DOHH2 (cell line): ENCODE measurements at regions not wholly inside any gene's neighbourhood (a gene's known extent, or its start where the extent isn't known, plus 50 kb on each side); places are given as distances from the start of the nearest gene placed in this dataset.

Experiments used
- H3F3A ChIP-seq: fragments of 200-600 bp; sonication (generic), shearing (Covaris generic); 2 replicates; pipeline ENCODE4 v1.6.0; 2016; ENCODE audit warnings: antibody characterized with exemption, mild to moderate bottlenecking; ENCODE audit not compliant: control insufficient read depth, insufficient read depth
- H3K27ac ChIP-seq: fragments of 200-600 bp; sonication (generic); 2 replicates; pipeline ENCODE4 v1.5.1; 2014; ENCODE audit warnings: low read depth, mild to moderate bottlenecking, low read length, moderate library complexity
- H3K27me3 ChIP-seq: fragments of 200-600 bp; sonication (generic); 2 replicates; pipeline ENCODE4 v1.6.1; 2014; ENCODE audit warnings: mild to moderate bottlenecking, low read length, mixed read lengths; ENCODE audit not compliant: control insufficient read depth
- H3K36me3 ChIP-seq: fragments of 200-600 bp; sonication (generic); 2 replicates; pipeline ENCODE4 v1.6.1; 2014; ENCODE audit warnings: mild to moderate bottlenecking, low read length, moderate library complexity, mixed read lengths; ENCODE audit not compliant: control insufficient read depth
- H3K4me1 ChIP-seq: fragments of 200-600 bp; sonication (generic); 2 replicates; pipeline ENCODE4 v1.6.1; 2014; ENCODE audit warnings: mild to moderate bottlenecking, low read length, mixed read lengths; ENCODE audit not compliant: control insufficient read depth
- H3K4me2 ChIP-seq: fragments of 200-600 bp; sonication (generic); 2 replicates; pipeline ENCODE4 v1.6.0; 2014; ENCODE audit warnings: mild to moderate bottlenecking, low read length, moderate library complexity
- H3K4me3 ChIP-seq: fragments of 200-600 bp; sonication (generic); 2 replicates; pipeline ENCODE4 v1.5.1; 2014; ENCODE audit warnings: mild to moderate bottlenecking, low read length, mixed read lengths
- H3K79me2 ChIP-seq: fragments of 200-600 bp; sonication (generic); 2 replicates; pipeline ENCODE4 v1.6.1; 2014; ENCODE audit warnings: mild to moderate bottlenecking, low read length, mixed read lengths; ENCODE audit not compliant: control insufficient read depth
- H3K9me2 ChIP-seq: fragments of 200-600 bp; sonication (generic); replicated peaks from 2 replicates; pipeline ENCODE4 v1.6.1; 2014; ENCODE audit warnings: mild to moderate bottlenecking, low read length, mixed read lengths; ENCODE audit not compliant: control insufficient read depth
- H3K9me3 ChIP-seq: fragments of 200-600 bp; sonication (generic); 2 replicates; pipeline ENCODE4 v1.6.1; 2014; ENCODE audit warnings: antibody characterized with exemption, low read length, mixed read lengths; ENCODE audit not compliant: control insufficient read depth, insufficient read depth
- H4K20me1 ChIP-seq: fragments of 200-600 bp; sonication (generic); 2 replicates; pipeline ENCODE4 v1.6.0; 2014; ENCODE audit warnings: low read depth, mild to moderate bottlenecking, antibody characterized with exemption, low read length, moderate library complexity; ENCODE audit not compliant: control insufficient read depth, insufficient read depth
- CTCF ChIP-seq: fragments of 200-600 bp; sonication (generic); IDR thresholded peaks from one replicate; pipeline ENCODE4 v1.5.1; 2014; ENCODE audit warnings: antibody characterized with exemption, mild to moderate bottlenecking, low read depth, low read length; ENCODE audit not compliant: poor library complexity, severe bottlenecking
- EZH2phosphoT487 ChIP-seq: fragments of 200-600 bp; sonication (generic); IDR thresholded peaks from 2 replicates; pipeline ENCODE4 v1.6.1; 2017; ENCODE audit warnings: borderline replicate concordance, mild to moderate bottlenecking, antibody characterized with exemption, low read length, moderate library complexity, mixed read lengths

- TF ChIP-seq EZH2phosphoT487 (no peak), CTCF (no peak)
- Histone ChIP-seq H3K4me3 (no peak overlapping the region), H3K9me3 (peaks cover 10% of the 10 kb centered on the region)
Measured at GRCh38 chr16:11487289-11487688, 99.4 kb downstream of the LITAF start.

GRCh38 chr16:11488304-11488703, 98.4 kb downstream of the LITAF start:
- H3K4me3 ChIP-seq: no peak overlapping the region
- H3K27ac ChIP-seq: no peak overlapping the region
- H3K36me3 ChIP-seq: no peaks in the 10 kb centered on the region
- H3K79me2 ChIP-seq: no peaks in the 10 kb centered on the region
- peaks cover 3% of the 10 kb centered on the region for H3K4me1 ChIP-seq
- peaks cover 4% of the 10 kb centered on the region; the same call in 1 of the 2 replicates for H3K9me3 ChIP-seq
- peaks cover under 1% of the 10 kb centered on the region; the same call in 1 of the 2 replicates for H3F3A ChIP-seq
- H3K9me2 ChIP-seq: no peaks in the 10 kb centered on the region
- no peaks in the 10 kb centered on the region for H3K27me3 ChIP-seq
- no peak for TF ChIP-seq CTCF
- TF ChIP-seq EZH2phosphoT487: no peak
- H4K20me1 ChIP-seq: no peaks in the 10 kb centered on the region
- H3K4me2 ChIP-seq: no peak overlapping the region

More at GRCh38 chr16:11487289-11487688, 99.4 kb downstream of the LITAF start:
- H3F3A ChIP-seq: no peaks in the 10 kb centered on the region
- H3K4me1 ChIP-seq: no peaks in the 10 kb centered on the region
- H3K27me3 ChIP-seq: no peaks in the 10 kb centered on the region
- no peak overlapping the region for H3K27ac ChIP-seq
- no peak overlapping the region for H3K4me2 ChIP-seq
- no peaks in the 10 kb centered on the region for H4K20me1 ChIP-seq
- no peaks in the 10 kb centered on the region for H3K9me2 ChIP-seq
- H3K79me2 ChIP-seq: no peaks in the 10 kb centered on the region
- H3K36me3 ChIP-seq: no peaks in the 10 kb centered on the region

GRCh38 chr16:11491524-11491923, 95.2 kb downstream of the LITAF start:
- Histone ChIP-seq H4K20me1 (no peaks in the 10 kb centered on the region), H3K4me3 (no peak overlapping the region)

More at GRCh38 chr16:11491524-11491923, 95.2 kb downstream of the LITAF start:
- Histone ChIP-seq H3F3A (peaks cover 7% of the 10 kb centered on the region; the same call in 1 of the 2 replicates), H3K79me2 (no peaks in the 10 kb centered on the region), H3K9me2 (no peaks in the 10 kb centered on the region), H3K27ac (no peak overlapping the region), H3K4me2 (no peak overlapping the region), H3K9me3 (peaks cover 4% of the 10 kb centered on the region; the same call in 1 of the 2 replicates), H3K27me3 (no peaks in the 10 kb centered on the region), H3K36me3 (no peaks in the 10 kb centered on the region), H3K4me1 (peaks cover 31% of the 10 kb centered on the region)
- TF ChIP-seq EZH2phosphoT487 (no peak), CTCF (no peak)
